NB4 (cell line): ENCODE measurements at regions not wholly inside any gene's neighbourhood (a gene's known extent, or its start where the extent isn't known, plus 50 kb on each side); places are given as distances from the start of the nearest gene placed in this dataset.

Source experiments
- CTCF ChIP-seq: IDR thresholded peaks from one replicate; pipeline ENCODE4 v1.5.1; 2012; ENCODE audit warnings: low read depth, low read length
- POLR2A ChIP-seq: IDR thresholded peaks from 2 replicates; pipeline ENCODE4 v1.6.1; 2011; ENCODE audit warnings: mild to moderate bottlenecking; ENCODE audit not compliant: insufficient read length; ENCODE audit errors: extremely low read depth

GRCh38 chr10:56279270-56279669 lies 81.8 kb downstream of the ZWINT start:
- TF ChIP-seq POLR2A (no peak), CTCF (no peak)
